Fibroblast of pulmonary artery (primary cell): ENCODE measurements at regions not wholly inside any gene's neighbourhood (a gene's known extent, or its start where the extent isn't known, plus 50 kb on each side); places are given as distances from the start of the nearest gene placed in this dataset.
A peak's percentile ranks its signal among the peaks of the same experiment; 100 is the strongest.
"Not testable (repeated sequence)": the region's sequence is repeated elsewhere in the genome, so short reads cannot be mapped to it uniquely, and the experiment has no call there.

Experiments
- DNase-seq: peaks from one replicate; pipeline ENCODE4 v3.0.0-alpha.2; 2010; ENCODE audit warnings: low read depth
- H3K4me3 ChIP-seq: replicated peaks from 2 replicates; pipeline ENCODE4 v1.5.1; 2011; ENCODE audit warnings: low read depth, mild to moderate bottlenecking, control low read depth, low read length, moderate library complexity
- CTCF ChIP-seq: IDR thresholded peaks from 2 replicates; pipeline ENCODE4 v1.5.1; 2011; ENCODE audit warnings: mild to moderate bottlenecking, control low read depth, low read length, inconsistent platforms; ENCODE audit errors: missing control alignments

GRCh38 chr1:68907491-68907890 is 410.6 kb upstream of the DEPDC1 start:
- TF ChIP-seq CTCF, result no peak
- no peak overlapping the region for H3K4me3 ChIP-seq
- no peak for DNase-seq

- no peak for DNase-seq
- TF ChIP-seq CTCF, result no peak
- no peak overlapping the region for H3K4me3 ChIP-seq
These were observed 411.4 kb upstream of the DEPDC1 start for GRCh38 chr1:68908316-68908715.

GRCh38 chr1:68916221-68916902 is 419.5 kb upstream of the DEPDC1 start:
- no peak overlapping the region for H3K4me3 ChIP-seq
- DNase-seq, result peak; percentile 83
- no peak for TF ChIP-seq CTCF

GRCh38 chr1:68917456-68917855 is 420.6 kb upstream of the DEPDC1 start:
- no peak overlapping the region for H3K4me3 ChIP-seq
- DNase-seq, result peak; percentile 3
- TF ChIP-seq CTCF, result no peak

GRCh38 chr1:68918563-68918962 is 421.7 kb upstream of the DEPDC1 start:
- no peak overlapping the region for H3K4me3 ChIP-seq
- no peak for DNase-seq
- no peak for TF ChIP-seq CTCF

- TF ChIP-seq CTCF, result no peak
- peak; percentile 4 for DNase-seq
- H3K4me3 ChIP-seq, result no peak overlapping the region
These were observed 422.2 kb upstream of the DEPDC1 start for GRCh38 chr1:68919075-68919474.

GRCh38 chr1:68923475-68924088 is 426.7 kb upstream of the DEPDC1 start:
- not testable (repeated sequence) for H3K4me3 ChIP-seq, DNase-seq
